Stimulated activated CD4-positive, alpha-beta T cell treated with anti-CD3 and anti-CD28 coated beads, Interleukin-1b, Interleukin-23, amount 100 ng/mL, for 4 hours (primary cell): ENCODE measurements at regions not wholly inside any gene's neighbourhood (a gene's known extent, or its start where the extent isn't known, plus 50 kb on each side); places are given as distances from the start of the nearest gene placed in this dataset.

ENCODE experiments used
- DNase-seq, 2 donors: peaks; one replicate each; pipeline ENCODE4 v3.0.0-alpha.2; 2020; ENCODE audit warnings: low read depth in 2 of 2

GRCh38 chr16:80041410-80041809 is 440.9 kb upstream of the MAF start:
- no peak for DNase-seq

GRCh38 chr16:80040814-80041213 is 440.3 kb upstream of the MAF start:
- DNase-seq: no peak

GRCh38 chr16:80040413-80040812 is 439.9 kb upstream of the MAF start:
- no peak for DNase-seq

- DNase-seq: no peak
These were observed 439.2 kb upstream of the MAF start for GRCh38 chr16:80039777-80040176.

- no peak for DNase-seq
These were observed 438.0 kb upstream of the MAF start for GRCh38 chr16:80038566-80038965.

- no peak for DNase-seq
These were observed 434.6 kb upstream of the MAF start for GRCh38 chr16:80034948-80035663.

GRCh38 chr16:80034469-80034826 is 433.9 kb upstream of the MAF start:
- DNase-seq: no peak

GRCh38 chr16:80033783-80034468 is 433.4 kb upstream of the MAF start:
- no peak for DNase-seq

- no peak for DNase-seq
These were observed 429.4 kb upstream of the MAF start for GRCh38 chr16:80029761-80030481.

- no peak for DNase-seq
These were observed 428.8 kb upstream of the MAF start for GRCh38 chr16:80029381-80029630.

GRCh38 chr16:80028581-80029380 is 428.2 kb upstream of the MAF start:
- no peak for DNase-seq

- peak; percentile 18 for DNase-seq
These were observed 426.7 kb upstream of the MAF start for GRCh38 chr16:80027007-80027965.

GRCh38 chr16:80025236-80025635 is 424.7 kb upstream of the MAF start:
- DNase-seq: no peak

- no peak for DNase-seq
These were observed 423.9 kb upstream of the MAF start for GRCh38 chr16:80024443-80024842.

- DNase-seq: no peak
These were observed 423.3 kb upstream of the MAF start for GRCh38 chr16:80023865-80024264.

- DNase-seq: no peak
These were observed 418.9 kb upstream of the MAF start for GRCh38 chr16:80019395-80019794.

- DNase-seq: no peak
These were observed 417.9 kb upstream of the MAF start for GRCh38 chr16:80018466-80018865.

GRCh38 chr16:80016731-80017326 is 416.3 kb upstream of the MAF start:
- DNase-seq: no peak

GRCh38 chr16:80015566-80015965 is 415.0 kb upstream of the MAF start:
- DNase-seq: no peak

GRCh38 chr16:80014241-80014939 is 413.9 kb upstream of the MAF start:
- no peak for DNase-seq
